HG02884 (cell line): ENCODE measurements at regions not wholly inside any gene's neighbourhood (a gene's known extent, or its start where the extent isn't known, plus 50 kb on each side); places are given as distances from the start of the nearest gene placed in this dataset.

Experiments
- ATAC-seq: cut with Tn5 transposase; IDR thresholded peaks from one replicate; pipeline ENCODE4 v1.9.1; 2021; ENCODE audit warnings: mild to moderate bottlenecking, moderate library complexity; ENCODE audit not compliant: unreplicated experiment

- ATAC-seq: no peak
These were observed 519.1 kb downstream of the IQCM start for GRCh38 chr4:149296503-149296902.

GRCh38 chr4:149296084-149296483, 519.6 kb downstream of the IQCM start:
- ATAC-seq: no peak

DNA sequence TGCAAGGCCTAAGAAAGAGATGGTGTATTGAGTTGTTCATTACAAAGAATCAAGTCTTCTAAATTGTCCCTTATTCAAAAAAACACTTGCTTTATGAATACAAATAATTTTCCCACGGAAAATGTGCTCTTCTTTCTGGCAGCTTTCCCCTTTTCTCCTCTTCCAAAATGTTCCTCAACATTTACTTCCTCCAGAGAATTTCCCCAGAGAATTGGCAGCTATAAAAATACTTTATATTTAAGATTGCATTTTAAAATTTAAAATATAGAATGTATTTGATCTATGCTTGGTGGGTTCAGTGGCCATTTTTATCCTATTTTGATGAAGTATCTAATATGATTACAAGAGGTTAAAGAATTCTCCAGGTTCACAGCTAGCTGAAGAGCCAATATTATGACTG, 521.0 kb downstream of the IQCM start:
- ATAC-seq: no peak

DNA sequence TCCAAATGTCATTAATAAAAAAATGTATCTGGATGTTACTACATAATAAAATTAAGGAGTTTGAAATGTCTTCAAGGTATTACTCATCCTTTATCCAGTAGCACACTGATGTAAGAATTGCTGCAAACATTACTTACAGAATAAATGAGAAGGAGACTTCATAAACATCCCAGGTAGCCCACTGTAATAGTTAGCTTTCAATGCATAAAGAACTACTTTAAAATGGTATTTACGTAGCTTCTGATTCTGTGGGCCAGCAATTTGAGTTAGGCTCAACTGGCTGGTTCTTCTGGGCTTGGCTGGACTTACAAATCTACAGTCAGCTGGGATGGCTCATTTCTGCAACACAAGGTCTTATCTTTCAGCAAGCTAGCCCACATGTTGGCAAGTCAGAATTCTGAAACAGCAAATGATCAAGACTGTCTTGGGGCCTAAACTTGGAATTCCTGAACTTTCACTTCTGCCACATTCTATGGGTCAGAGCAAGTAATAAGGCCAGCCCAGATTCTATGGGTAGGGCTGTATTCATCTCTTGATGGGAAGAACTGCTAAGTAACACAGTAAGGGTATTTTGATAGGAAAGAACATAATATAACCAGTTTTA, 522.5 kb downstream of the IQCM start:
- no peak for ATAC-seq

GRCh38 chr4:149292425-149293007, 523.1 kb downstream of the IQCM start:
- no peak for ATAC-seq

GRCh38 chr4:149291463-149291862, 524.2 kb downstream of the IQCM start:
- no peak for ATAC-seq

DNA sequence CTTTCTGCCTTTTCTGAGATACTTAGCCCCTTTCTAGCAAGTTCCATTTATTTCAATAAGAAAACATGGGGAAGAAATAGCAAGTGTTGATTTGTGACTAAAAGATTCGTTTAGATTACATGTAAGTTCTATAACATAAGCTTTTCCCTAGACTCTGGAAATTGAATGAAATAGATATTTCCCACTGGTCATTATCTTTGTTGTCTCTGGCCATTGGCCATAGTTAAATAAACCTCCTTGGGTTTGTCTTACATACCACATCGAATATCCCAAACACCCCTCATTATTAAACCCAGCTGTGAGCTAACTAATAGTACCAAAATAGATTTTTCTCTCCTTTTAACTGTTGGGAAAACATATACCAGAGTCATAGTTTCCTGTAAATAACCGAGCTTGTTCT, 534.8 kb downstream of the IQCM start:
- ATAC-seq: no peak

DNA sequence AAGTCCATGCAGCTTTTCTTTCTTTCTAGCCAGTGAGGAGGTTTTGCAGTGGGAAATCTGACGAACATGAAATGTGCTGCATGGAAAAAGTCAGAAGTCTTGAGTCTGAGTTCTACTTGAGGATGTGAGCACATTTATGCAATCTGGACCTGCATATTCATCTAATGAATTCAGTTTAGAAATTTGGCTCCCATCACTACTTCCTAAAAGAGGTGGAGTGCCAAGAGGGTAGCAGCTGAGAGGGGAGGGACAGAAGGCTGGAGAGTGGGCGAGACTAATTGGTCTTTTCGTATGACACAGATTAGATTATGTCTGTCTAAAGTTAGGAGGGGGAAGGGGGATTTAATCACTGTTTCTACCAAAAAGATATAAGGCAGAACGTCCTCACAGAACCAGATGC, 535.9 kb downstream of the IQCM start:
- ATAC-seq: no peak

DNA sequence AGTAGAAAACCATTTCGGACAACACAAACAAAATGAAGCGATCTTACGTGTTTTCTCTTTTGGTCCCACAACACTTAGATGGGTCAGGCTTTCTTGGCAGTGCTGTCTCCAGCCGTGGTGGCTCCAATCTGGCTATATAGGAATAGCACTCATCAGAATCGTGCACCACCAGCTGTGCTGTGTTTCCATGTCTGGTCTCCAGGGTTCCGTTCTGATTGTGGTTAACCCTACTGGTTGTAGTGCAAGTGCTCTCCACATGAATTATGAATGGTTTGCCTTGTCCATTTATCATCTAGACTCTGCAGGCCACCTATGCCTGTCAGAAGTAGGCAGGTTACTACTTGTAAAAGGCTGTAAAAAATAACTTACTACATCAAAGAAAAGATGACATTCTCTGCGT, 536.3 kb downstream of the IQCM start:
- ATAC-seq: no peak

- no peak for ATAC-seq
These were observed 537.9 kb downstream of the IQCM start for GRCh38 chr4:149277705-149278104.

GRCh38 chr4:149269835-149270234, 545.8 kb downstream of the IQCM start:
- ATAC-seq: no peak

- no peak for ATAC-seq
These were observed 549.3 kb downstream of the IQCM start for GRCh38 chr4:149266301-149266700.

DNA sequence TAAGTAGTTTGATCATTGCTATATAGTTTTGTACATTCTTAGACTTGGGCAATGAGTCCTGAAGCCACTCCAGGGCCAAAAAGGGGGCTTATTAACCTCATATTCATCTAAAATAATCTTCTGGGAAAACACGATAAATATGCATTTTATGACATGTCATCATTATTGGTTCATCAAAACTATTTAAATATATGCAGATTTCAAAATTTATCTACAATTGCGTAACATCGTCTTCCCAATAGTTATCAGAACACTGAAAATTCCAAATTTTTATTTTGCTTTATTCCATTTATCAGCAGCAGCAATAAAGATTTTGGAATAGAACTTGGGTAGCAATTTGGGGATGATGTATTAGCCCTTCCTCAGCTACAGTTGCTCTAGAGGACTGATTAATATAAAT, 550.0 kb downstream of the IQCM start:
- ATAC-seq: no peak

GRCh38 chr4:149264093-149264733, 551.4 kb downstream of the IQCM start:
- ATAC-seq: peak; percentile 98

- no peak for ATAC-seq
These were observed 567.4 kb downstream of the IQCM start for GRCh38 chr4:149248191-149248764.

GRCh38 chr4:149247164-149247563, 568.5 kb downstream of the IQCM start:
- no peak for ATAC-seq

GRCh38 chr4:149245333-149245732, 570.3 kb downstream of the IQCM start:
- ATAC-seq: no peak

- ATAC-seq: no peak
These were observed 577.5 kb downstream of the IQCM start for GRCh38 chr4:149238097-149238496.

GRCh38 chr4:149234798-149235197, 580.8 kb downstream of the IQCM start:
- ATAC-seq: no peak

DNA sequence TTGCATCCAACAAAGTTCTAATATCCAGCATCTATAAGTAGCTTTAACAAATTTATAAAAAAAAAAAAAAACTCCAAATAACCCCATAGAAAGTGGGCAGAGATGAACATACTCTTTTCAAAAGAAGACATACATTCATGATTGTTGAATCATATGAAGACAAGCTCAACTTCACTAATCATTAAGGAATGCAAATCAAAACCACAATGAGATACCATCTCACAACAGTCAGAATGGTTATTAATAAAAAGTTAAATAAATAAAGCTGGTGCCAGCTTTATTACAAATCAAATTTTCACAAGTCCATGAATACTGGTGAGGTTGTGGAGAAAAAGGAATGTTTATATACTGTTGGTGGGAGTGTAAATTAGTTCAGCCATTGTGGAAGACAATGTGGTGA, 592.0 kb downstream of the IQCM start:
- ATAC-seq: no peak

- ATAC-seq: no peak
These were observed 597.0 kb downstream of the IQCM start for GRCh38 chr4:149218672-149219071.

DNA sequence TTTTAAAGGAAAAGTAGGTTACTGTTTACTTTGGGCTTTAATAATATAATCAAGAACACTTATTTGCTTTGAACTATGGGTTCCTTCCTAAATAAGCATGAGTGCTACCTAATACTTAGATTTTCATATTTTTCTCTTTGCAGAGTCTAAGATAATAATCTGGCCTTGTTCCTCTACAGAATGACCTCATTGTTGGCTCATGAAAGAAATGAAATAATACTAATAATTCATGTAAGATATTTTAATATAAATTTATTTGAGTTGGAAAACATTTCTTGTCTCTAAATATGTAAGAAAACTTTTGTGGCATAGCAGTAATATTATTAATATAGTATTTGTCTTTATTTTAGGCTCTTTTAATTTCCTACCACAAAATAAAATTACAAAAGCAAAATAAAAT, 601.3 kb downstream of the IQCM start:
- ATAC-seq: no peak
